GM12878 (cell line): ENCODE measurements at regions not wholly inside any gene's neighbourhood (a gene's known extent, or its start where the extent isn't known, plus 50 kb on each side); places are given as distances from the start of the nearest gene placed in this dataset.

Experiments
- ATAC-seq: fragments of 200-7000 bp; cut with Tn5 transposase; 3 replicates; pipeline ENCODE4 v1.9.1; 2020; ENCODE audit warnings: mild to moderate bottlenecking, moderate library complexity
- BruUV-seq: library from RNA; stranded (reverse); fragments of 400-500 nt; replicated peaks from 2 replicates; lab custom pipeline; 2021; lab: Mats Ljungman, UMichigan
- CTCF ChIA-PET: fragments of 300-600 bp; sonication (Branson Sonifier 250); formaldehyde crosslinking; extraction: SDS; loops from one replicate; lab custom pipeline; 2021; ENCODE audit warnings: inconsistent platforms; lab: Yijun Ruan, JAX
- POLR2A ChIA-PET: fragments of 350-600 bp; formaldehyde crosslinking; extraction: SDS; loops from one replicate; lab custom pipeline; 2021; ENCODE audit warnings: inconsistent platforms; lab: Charles Lee
- RAD21 ChIA-PET: fragments of 300-600 bp; sonication (Branson Sonifier 250); formaldehyde crosslinking; loops from one replicate; lab custom pipeline; 2023; ENCODE audit warnings: antibody characterized with exemption; ENCODE audit not compliant: unreplicated experiment; lab: Charles Lee
- SMC1A ChIA-PET: fragments of 300-600 bp; sonication (Branson Sonifier 250); formaldehyde crosslinking; loops from one replicate; lab custom pipeline; 2023; ENCODE audit not compliant: unreplicated experiment, uncharacterized antibody; lab: Charles Lee
- DNase-seq: peaks from one replicate; pipeline ENCODE4 v3.0.0-alpha.2; 2011; ENCODE audit warnings: low read depth, low spot score
- FAIRE-seq: peaks from 3 replicates; lab custom pipeline; 2011; peaks lifted over from hg19 to GRCh38; lab: Jason Lieb, UNC
- H2AFZ ChIP-seq: 2 replicates; pipeline ENCODE4 v1.6.0; 2011; ENCODE audit warnings: low read depth, low read length, control low read depth; ENCODE audit not compliant: control insufficient read depth
- H3K27ac ChIP-seq: 2 replicates; pipeline ENCODE4 v1.5.1; 2011; ENCODE audit warnings: control low read depth; ENCODE audit not compliant: control insufficient read depth, insufficient read depth
- H3K27me3 ChIP-seq, 2 experiments: replicated peaks in 1 of 2; 2 replicates each; pipeline versions ENCODE4 v1.6.0 to v1.6.1; 2011; ENCODE audit warnings: low read length in 1 of 2; ENCODE audit not compliant: control insufficient read depth in 2 of 2, insufficient read depth in 2 of 2
- H3K36me3 ChIP-seq, 2 experiments: 2 replicates each; pipeline ENCODE4 v1.5.1; 2011; ENCODE audit warnings: low read length in 1 of 2; ENCODE audit not compliant: control insufficient read depth in 2 of 2, insufficient read depth in 2 of 2
- H3K4me1 ChIP-seq: 2 replicates; pipeline ENCODE4 v1.6.1; 2011; ENCODE audit warnings: mild to moderate bottlenecking, low read length, moderate library complexity, mixed read lengths; ENCODE audit not compliant: control insufficient read depth, insufficient read depth
- H3K4me2 ChIP-seq: 2 replicates; pipeline ENCODE4 v1.6.0; 2011; ENCODE audit warnings: control low read depth; ENCODE audit not compliant: control insufficient read depth, insufficient read depth
- H3K4me3 ChIP-seq: fragments of 200-600 bp; sonication (generic); 2 replicates; pipeline ENCODE4 v1.5.1; 2016
- H3K79me2 ChIP-seq: 2 replicates; pipeline ENCODE4 v1.6.0; 2011; ENCODE audit warnings: low read length; ENCODE audit not compliant: control insufficient read depth, insufficient read depth
- H3K9ac ChIP-seq: 2 replicates; pipeline ENCODE4 v1.8.0; 2011; ENCODE audit warnings: low read length, control low read depth, mixed read lengths; ENCODE audit not compliant: control insufficient read depth, insufficient read depth
- H3K9me3 ChIP-seq: replicated peaks from 3 replicates; pipeline ENCODE4 v1.5.1; 2011; ENCODE audit warnings: mild to moderate bottlenecking, low read length; ENCODE audit not compliant: control insufficient read depth, insufficient read depth
- H4K20me1 ChIP-seq: 2 replicates; pipeline ENCODE4 v1.6.0; 2011; ENCODE audit not compliant: control insufficient read depth, insufficient read depth
- ATF7 ChIP-seq: fragments of 450-650 bp; IDR thresholded peaks from 2 replicates; pipeline ENCODE4 v1.6.1; 2016; ENCODE audit warnings: low read depth, mild to moderate bottlenecking
- BCL11A ChIP-seq: IDR thresholded peaks from 2 replicates; pipeline ENCODE4 v1.6.1; 2011; ENCODE audit warnings: low read depth, low read length
- E2F8 ChIP-seq: fragments of 450-650 bp; IDR thresholded peaks from 2 replicates; pipeline ENCODE4 v1.6.1; 2018; ENCODE audit warnings: mild to moderate bottlenecking, low read depth, moderate library complexity; ENCODE audit not compliant: partially characterized antibody
- ELK1 ChIP-seq: IDR thresholded peaks from 2 replicates; pipeline ENCODE4 v1.6.1; 2012; ENCODE audit warnings: low read depth, low read length, improper control_type of control experiment
- HDGF ChIP-seq: fragments of 450-650 bp; IDR thresholded peaks from 2 replicates; pipeline ENCODE4 v1.6.1; 2016; ENCODE audit warnings: antibody characterized with exemption
- IRF3 ChIP-seq: fragments of 450-650 bp; IDR thresholded peaks from 2 replicates; pipeline ENCODE4 v1.6.1; 2014; ENCODE audit warnings: mild to moderate bottlenecking
- PRDM15 ChIP-seq: fragments of 450-650 bp; formaldehyde crosslinking; IDR thresholded peaks from 2 replicates; pipeline ENCODE4 v1.4.0; 2020; ENCODE audit warnings: mild to moderate bottlenecking, moderate library complexity
- RBBP5 ChIP-seq: fragments of 200-600 bp; sonication (generic); conservative IDR thresholded peaks from 2 replicates; pipeline ENCODE4 v1.6.1; 2016
- SPI1 ChIP-seq: IDR thresholded peaks from 2 replicates; pipeline ENCODE4 v1.6.1; 2011; ENCODE audit warnings: low read depth, mild to moderate bottlenecking, low read length, moderate library complexity, borderline replicate concordance; ENCODE audit not compliant: insufficient read depth
- TBL1XR1 ChIP-seq: IDR thresholded peaks from 2 replicates; pipeline ENCODE4 v1.6.1; 2012; ENCODE audit warnings: low read depth, low read length, improper control_type of control experiment
- YY1 ChIP-seq: IDR thresholded peaks from 2 replicates; pipeline ENCODE4 v1.6.1; 2011; ENCODE audit warnings: low read depth, mild to moderate bottlenecking, low read length
- ZNF217 ChIP-seq: fragments of 450-650 bp; IDR thresholded peaks from 2 replicates; pipeline ENCODE4 v1.6.1; 2017; ENCODE audit warnings: antibody characterized with exemption, mild to moderate bottlenecking
- ZZZ3 ChIP-seq: IDR thresholded peaks from 2 replicates; pipeline ENCODE4 v1.6.1; 2011; ENCODE audit warnings: low read depth; ENCODE audit not compliant: control insufficient read depth, insufficient read length
- in situ Hi-C: fragments of 300-500 bp; cut with MboI; formaldehyde crosslinking; loops from 9 replicates; pipeline ENCODE4 v1.14.3; 2018; ENCODE audit warnings: mixed read lengths
- intact Hi-C: fragments of 100-400 bp; cut with micrococcal nuclease; formaldehyde crosslinking; loops from one replicate; pipeline ENCODE4 v1.14.2; 2022; ENCODE audit not compliant: unreplicated experiment

GRCh38 chr3:190972196-190972595 is 109.7 kb upstream of the GMNC start (continued):
- no peak for TF ChIP-seq PRDM15 (CRISPR knock-in tag)
- TF ChIP-seq, all 136 proteins: peak for 0

- Histone ChIP-seq H3K4me1 (no peaks in the 10 kb centered on the region), H3K27me3 (no peaks in the 10 kb centered on the region; a peak in 1 of 4 replicates), H3K4me3 (no peak overlapping the region), H3K79me2 (no peaks in the 10 kb centered on the region), H4K20me1 (no peaks in the 10 kb centered on the region), H3K9me3 (no peaks in the 10 kb centered on the region), H2AFZ (no peak overlapping the region), H3K9ac (no peak overlapping the region), H3K4me2 (no peak overlapping the region), H3K27ac (no peak overlapping the region), H3K36me3 (no peaks in the 10 kb centered on the region)
- no TSS peak for BruUV-seq
- ChIA-PET SMC1A (interaction anchor here (0.8 kb wide), 1 partner anchor 80 kb away, joined by 3 read pairs; no protein-coding TSS in a partner anchor), RAD21 (no interaction called here), POLR2A (no interaction called here), CTCF (interaction anchor here (1.1 to 1.6 kb wide), 2 partner anchors 12 to 32 kb away, joined by 3 to 5 read pairs; no protein-coding TSS in a partner anchor)
- FAIRE-seq (no peak), ATAC-seq (no peak), DNase-seq (no peak)
- in situ Hi-C loops (no loop called here), intact Hi-C loops (no loop called here)
- TF ChIP-seq HDGF (no peak), ZZZ3 (no peak), ATF7 (no peak), ELK1 (no peak), TBL1XR1 (no peak), BCL11A (no peak), IRF3 (no peak), ZNF217 (no peak), RBBP5 (no peak), YY1 (no peak), E2F8 (no peak), SPI1 (no peak)
Measured at GRCh38 chr3:190970560-190970959, 108.1 kb upstream of the GMNC start.
